HEK293T (cell line): ENCODE measurements at regions not wholly inside any gene's neighbourhood (a gene's known extent, or its start where the extent isn't known, plus 50 kb on each side); places are given as distances from the start of the nearest gene placed in this dataset.

ENCODE experiments used
- CTBP1 ChIP-seq: fragments of 450-650 bp; IDR thresholded peaks from 2 replicates; pipeline ENCODE4 v1.6.1; 2016; ENCODE audit warnings: borderline replicate concordance
- FOXA1 ChIP-seq: fragments of 450-650 bp; IDR thresholded peaks from 2 replicates; pipeline ENCODE4 v1.6.1; 2016; ENCODE audit warnings: mild to moderate bottlenecking
- SP1 ChIP-seq: fragments of 450-650 bp; IDR thresholded peaks from 2 replicates; pipeline ENCODE4 v1.6.1; 2017

DNA sequence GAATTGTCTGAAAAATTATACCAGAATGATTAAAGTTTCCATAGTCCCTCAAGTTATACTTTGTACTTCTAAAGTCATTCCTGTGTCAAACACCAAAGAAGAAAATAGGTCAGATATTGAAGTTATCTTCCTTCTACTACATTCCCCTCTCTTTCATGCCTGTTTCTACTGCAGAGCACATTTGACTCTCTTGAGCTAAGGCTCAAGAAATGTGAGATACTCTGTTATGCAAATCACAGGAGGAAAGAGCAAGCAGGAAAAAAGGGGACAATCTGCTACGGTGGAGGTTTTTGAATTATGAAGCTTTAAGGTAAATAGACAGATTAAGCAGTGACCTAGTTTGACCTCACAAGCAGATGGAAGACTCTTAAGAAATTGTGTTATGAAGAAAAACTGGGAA lies 198.9 kb upstream of the LDB2 start:
- no peak for TF ChIP-seq FOXA1
- no peak for TF ChIP-seq SP1
- TF ChIP-seq CTBP1 = no peak
